ENCODE measurements at regions not wholly inside any gene's neighbourhood (a gene's known extent, or its start where the extent isn't known, plus 50 kb on each side); places are given as distances from the start of the nearest gene placed in this dataset.

GRCh38 chr9:88826181-88826580 is 165.1 kb upstream of the S1PR3 start:
- H3K79me1 ChIP-seq (ENCODE audit: low read depth in 1 of 2, low read length in 2 of 2) = no peaks in the 10 kb centered on the region
- DNase-seq (no peak), ATAC-seq (ENCODE audit: low read depth) (no peak)
- H4K5ac ChIP-seq (ENCODE audit: low read depth, low read length) = no peak overlapping the region
- TF ChIP-seq CEBPB (IDR thresholded peaks at IDR 0.05; ENCODE audit: low read depth, low read length) (0 out of 2 replicates have a peak, but pooled peaks have one; percentile 32), ELK1 (IDR thresholded peaks at IDR 0.05; ENCODE audit: borderline replicate concordance, low read depth, low read length) (no peak), RFX5 (IDR thresholded peaks at IDR 0.05; ENCODE audit: low read depth, low read length) (no peak)
- H2BK20ac ChIP-seq (ENCODE audit: low read depth, low read length) = no peak overlapping the region
- dilution Hi-C loops (cut with HindIII; ENCODE audit: low sequenced_read_pairs, unreplicated experiment) (no loop called here), in situ Hi-C loops (cut with MboI; ENCODE audit: low sequenced_read_pairs) (no loop called here), intact Hi-C loops (cut with micrococcal nuclease) (no loop called here)
- no peak overlapping the region for H4K8ac ChIP-seq (ENCODE audit: low read depth in 2 of 2, low read length in 2 of 2)
- peaks cover 5% of the 10 kb centered on the region; the same call in 1 of the 2 replicates for H3K27me3 ChIP-seq (ENCODE audit: control insufficient read depth, insufficient read depth, low read length)
- POLR2A ChIA-PET (ENCODE audit: unreplicated experiment) = no interaction called here
- H3K4me2 ChIP-seq (ENCODE audit: low read depth, low read length) = no peak overlapping the region
- H2BK5ac ChIP-seq (ENCODE audit: low read depth, low read length, poor library complexity, severe bottlenecking) = no peak overlapping the region
- peaks cover 3% of the 10 kb centered on the region; the same call in 1 of the 2 replicates for H3K4me1 ChIP-seq (ENCODE audit: control insufficient read depth, insufficient read depth, low read length)
- no peak overlapping the region for H2BK15ac ChIP-seq (ENCODE audit: low read depth, low read length)
- H3K27ac ChIP-seq (ENCODE audit: insufficient read depth, low read length) = no peak overlapping the region
- H3K56ac ChIP-seq (ENCODE audit: extremely low read depth, insufficient read depth, low read length) = no peak overlapping the region
- CTCF ChIA-PET = no interaction called here
- H3K4ac ChIP-seq (ENCODE audit: low read depth, low read length) = no peak overlapping the region
- no peak overlapping the region for H3K9ac ChIP-seq (ENCODE audit: low read depth, low read length)
- no peaks in the 10 kb centered on the region for H3K36me3 ChIP-seq (ENCODE audit: control insufficient read depth, insufficient read depth, low read length)
- H2AFZ ChIP-seq (replicated peaks; ENCODE audit: low read length, poor library complexity) = no peak overlapping the region
- no peak overlapping the region for H2BK120ac ChIP-seq (ENCODE audit: low read depth, low read length)
- BruUV-seq (replicated peaks) = no TSS peak
- no peak overlapping the region for H4K91ac ChIP-seq (ENCODE audit: insufficient read depth, low read depth, low read length)
- no peak overlapping the region for H3K14ac ChIP-seq (replicated peaks; ENCODE audit: low read depth, low read length)
- no peaks in the 10 kb centered on the region for H4K20me1 ChIP-seq (ENCODE audit: insufficient read depth, low read length)
- H3K18ac ChIP-seq (ENCODE audit: low read depth, low read length) = no peak overlapping the region
- WGBS, 2 experiments (ENCODE audit: extremely low coverage in 2 of 2, insufficient read length in 1 of 2) = no CpG with 5 or more reads among the region's 1 CpG
- H3K9me1 ChIP-seq (ENCODE audit: insufficient read depth, low read length) = no peaks in the 10 kb centered on the region
- no peak overlapping the region for H2AK9ac ChIP-seq (replicated peaks; ENCODE audit: low read depth, low read length, poor library complexity)
- no peak overlapping the region for H2AK5ac ChIP-seq (ENCODE audit: low read depth, low read length)
- H3K4me3 ChIP-seq (ENCODE audit: insufficient read depth, low read depth, low read length) = no peak overlapping the region
- H3K23ac ChIP-seq (ENCODE audit: low read depth, low read length) = no peak overlapping the region
- H3K9me3 ChIP-seq (ENCODE audit: control insufficient read depth, insufficient read depth, low read length) = peaks cover 2% of the 10 kb centered on the region; the same call in 1 of the 2 replicates

Measured in IMR-90 (cell line).